ENCODE measurements at regions not wholly inside any gene's neighbourhood (a gene's known extent, or its start where the extent isn't known, plus 50 kb on each side); places are given as distances from the start of the nearest gene placed in this dataset.

DNA sequence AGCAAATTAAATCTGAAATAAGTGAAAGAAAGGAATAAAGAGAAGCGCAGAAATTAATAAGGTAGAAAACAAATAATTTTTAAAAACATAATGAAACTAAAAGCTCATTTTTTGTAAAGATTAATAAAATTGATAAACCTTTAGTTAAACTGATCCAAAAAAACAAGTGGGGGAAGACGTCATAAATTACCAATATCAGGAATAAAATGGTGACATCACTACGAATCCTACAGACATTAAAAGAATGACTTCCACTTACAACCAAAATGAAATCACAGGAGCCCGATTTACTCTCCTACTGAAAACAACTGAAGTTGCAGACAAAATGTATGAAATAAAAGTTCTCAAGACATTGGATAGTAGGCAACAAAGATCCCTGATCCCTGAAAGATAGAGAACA lies 68.1 kb upstream of the IFFO2 start:
- TF ChIP-seq, protein P1, sequence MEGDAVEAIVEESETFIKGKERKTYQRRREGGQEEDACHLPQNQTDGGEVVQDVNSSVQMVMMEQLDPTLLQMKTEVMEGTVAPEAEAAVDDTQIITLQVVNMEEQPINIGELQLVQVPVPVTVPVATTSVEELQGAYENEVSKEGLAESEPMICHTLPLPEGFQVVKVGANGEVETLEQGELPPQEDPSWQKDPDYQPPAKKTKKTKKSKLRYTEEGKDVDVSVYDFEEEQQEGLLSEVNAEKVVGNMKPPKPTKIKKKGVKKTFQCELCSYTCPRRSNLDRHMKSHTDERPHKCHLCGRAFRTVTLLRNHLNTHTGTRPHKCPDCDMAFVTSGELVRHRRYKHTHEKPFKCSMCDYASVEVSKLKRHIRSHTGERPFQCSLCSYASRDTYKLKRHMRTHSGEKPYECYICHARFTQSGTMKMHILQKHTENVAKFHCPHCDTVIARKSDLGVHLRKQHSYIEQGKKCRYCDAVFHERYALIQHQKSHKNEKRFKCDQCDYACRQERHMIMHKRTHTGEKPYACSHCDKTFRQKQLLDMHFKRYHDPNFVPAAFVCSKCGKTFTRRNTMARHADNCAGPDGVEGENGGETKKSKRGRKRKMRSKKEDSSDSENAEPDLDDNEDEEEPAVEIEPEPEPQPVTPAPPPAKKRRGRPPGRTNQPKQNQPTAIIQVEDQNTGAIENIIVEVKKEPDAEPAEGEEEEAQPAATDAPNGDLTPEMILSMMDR (IDR thresholded peaks at IDR 0.05 in 8 of 11, conservative IDR thresholded peaks at IDR 0.05 in 3 of 11), result no peak
- TF ChIP-seq POLR2A (IDR thresholded peaks at IDR 0.05) (no peak), POLR2AphosphoS5 (IDR thresholded peaks at IDR 0.05) (no peak)

All from spleen (tissue), 7 donors.